Naive thymus-derived CD8-positive, alpha-beta T cell (primary cell): ENCODE measurements at regions not wholly inside any gene's neighbourhood (a gene's known extent, or its start where the extent isn't known, plus 50 kb on each side); places are given as distances from the start of the nearest gene placed in this dataset.
A peak's percentile ranks its signal among the peaks of the same experiment; 100 is the strongest.
"Not testable (repeated sequence)": the region's sequence is repeated elsewhere in the genome, so short reads cannot be mapped to it uniquely, and the experiment has no call there.

ENCODE experiments used
- ATAC-seq, 2 donors: fragments of 150-1000 bp; cut with Tn5 transposase in 1 of 2; sonication (Bioruptor Pico), chemical (Tn5 transposase) in 1 of 2; 1 replicate in 1 of 2; 2 replicates in 1 of 2; pipeline ENCODE4 v1.10.0; 2021; ENCODE audit warnings: mild to moderate bottlenecking in 2 of 2, moderate library complexity in 2 of 2
- POLR2A ChIA-PET: fragments of 350-600 bp; sonication (Branson Sonifier 250); formaldehyde crosslinking; loops from one replicate; lab custom pipeline; 2021; ENCODE audit warnings: antibody characterized with exemption; lab: Charles Lee
- DNase-seq, 10 donors: peaks; one replicate each; pipeline versions ENCODE4 v3.0.0 to v3.0.0-alpha.2; 2020 to 2022
- H3K27ac Mint-ChIP-seq, 10 donors: one replicate each; pipeline ENCODE4 v1.8.0; 2020 to 2022; ENCODE audit warnings: mild to moderate bottlenecking in 10 of 10, mixed read lengths in 10 of 10, moderate library complexity in 4 of 10, inconsistent platforms in 1 of 10
- H3K27me3 Mint-ChIP-seq, 5 donors: one replicate each; pipeline ENCODE4 v1.8.0; 2021 to 2022; ENCODE audit warnings: mixed read lengths in 5 of 5
- H3K36me3 Mint-ChIP-seq, 3 donors: one replicate each; pipeline ENCODE4 v1.8.0; 2020 to 2022; ENCODE audit warnings: mixed read lengths in 3 of 3, mild to moderate bottlenecking in 2 of 3, inconsistent platforms in 1 of 3
- H3K4me1 Mint-ChIP-seq, 4 donors: one replicate each; pipeline ENCODE4 v1.8.0; 2021 to 2022; ENCODE audit warnings: mixed read lengths in 4 of 4
- H3K4me3 Mint-ChIP-seq, 10 donors: one replicate each; pipeline ENCODE4 v1.8.0; 2020 to 2022; ENCODE audit warnings: mild to moderate bottlenecking in 10 of 10, mixed read lengths in 10 of 10, moderate library complexity in 6 of 10, inconsistent platforms in 1 of 10
- H3K9me3 Mint-ChIP-seq, 9 donors: one replicate each; pipeline ENCODE4 v1.8.0; 2020 to 2022; ENCODE audit warnings: mixed read lengths in 9 of 9, mild to moderate bottlenecking in 3 of 9, inconsistent platforms in 1 of 9, moderate library complexity in 1 of 9

DNA sequence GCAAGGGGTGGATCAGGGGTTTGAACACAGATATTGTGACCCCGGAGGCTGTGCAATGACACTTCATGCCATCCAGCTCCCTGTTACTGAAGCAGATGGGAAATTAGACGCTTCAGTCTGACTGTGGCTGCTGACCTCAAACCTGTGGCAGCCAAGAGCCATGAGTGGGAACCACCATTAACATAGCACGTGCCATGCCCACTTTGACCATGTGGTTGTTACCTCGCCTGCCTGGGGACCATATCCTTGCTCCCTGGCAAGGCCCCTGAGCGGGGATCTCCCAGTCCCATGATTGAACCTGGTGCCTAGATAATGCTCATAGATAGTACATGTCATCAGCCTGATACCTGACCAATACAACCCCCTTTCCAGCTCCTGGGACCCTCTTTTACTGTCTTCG, 68.9 kb downstream of the CYP26B1 start:
- Mint-ChIP-seq H3K4me1 (no peaks in the 10 kb centered on the region), H3K27ac (no peak overlapping the region), H3K27me3 (peaks cover 0 to 16% (median 5%) of the 10 kb centered on the region in 5 donors), H3K4me3 (no peak overlapping the region), H3K9me3 (peaks cover 0 to 25% (median 12%) of the 10 kb centered on the region in 9 donors), H3K36me3 (peaks cover 0 to 11% (median 2%) of the 10 kb centered on the region in 3 donors)
- no peak for ATAC-seq
- DNase-seq = no peak
- POLR2A ChIA-PET = no interaction called here

DNA sequence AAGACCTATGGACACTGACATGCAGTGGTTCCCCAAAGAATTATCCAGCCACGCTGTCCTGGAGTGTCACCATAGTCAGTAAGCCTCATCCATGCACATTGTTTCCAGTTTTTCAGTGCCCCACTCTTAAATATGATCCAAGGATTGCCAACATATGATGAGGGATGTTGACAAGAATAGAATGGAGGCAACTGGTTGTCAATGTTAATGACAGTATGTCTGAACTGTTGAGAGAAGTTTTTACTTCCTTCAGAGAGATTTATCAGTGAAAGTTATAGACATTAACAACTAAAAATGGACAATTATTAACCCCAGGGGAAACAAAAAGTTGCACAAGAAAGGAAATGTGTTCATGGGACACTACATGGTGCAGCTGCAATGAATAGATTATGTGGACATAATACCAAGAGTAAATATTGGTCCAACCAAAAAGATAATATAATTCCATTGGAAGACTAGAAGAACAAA, 69.9 kb downstream of the CYP26B1 start:
- DNase-seq (no peak), ATAC-seq (no peak)
- H3K4me1 Mint-ChIP-seq = no peaks in the 10 kb centered on the region
- H3K27me3 Mint-ChIP-seq = peaks cover 0 to 9% (median 2%) of the 10 kb centered on the region in 5 donors
- no peak overlapping the region for H3K4me3 Mint-ChIP-seq
- H3K36me3 Mint-ChIP-seq = peaks cover 0 to 17% (median 5%) of the 10 kb centered on the region in 3 donors
- POLR2A ChIA-PET = no interaction called here
- H3K27ac Mint-ChIP-seq = no peak overlapping the region
- peaks cover 0 to 35% (median 21%) of the 10 kb centered on the region in 9 donors for H3K9me3 Mint-ChIP-seq

DNA sequence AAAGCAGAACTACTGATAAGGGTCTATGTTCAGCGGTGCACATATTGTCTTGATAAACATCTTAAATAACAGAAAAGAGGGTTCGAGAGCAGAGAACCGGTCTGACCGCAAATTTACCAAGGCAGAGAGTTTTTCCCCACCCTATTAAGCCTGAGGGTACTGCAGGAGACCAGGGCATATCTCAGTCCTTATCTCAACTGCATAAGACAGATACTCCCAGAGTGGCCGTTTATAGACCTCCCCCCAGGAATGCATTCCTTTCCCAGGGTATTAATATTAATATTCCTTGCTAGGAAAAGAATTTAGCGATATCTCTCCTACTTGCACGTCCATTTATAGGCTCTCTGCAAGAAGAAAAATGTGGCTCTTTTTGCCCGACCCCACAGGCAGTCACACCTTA, 74.3 kb downstream of the CYP26B1 start:
- DNase-seq, H3K27ac Mint-ChIP-seq, H3K27me3 Mint-ChIP-seq, H3K4me1 Mint-ChIP-seq, H3K4me3 Mint-ChIP-seq, POLR2A ChIA-PET, ATAC-seq: not testable (repeated sequence)
- Mint-ChIP-seq H3K9me3 (peaks cover 0 to 45% (median 27%) of the 10 kb centered on the region in 9 donors), H3K36me3 (peaks cover 0 to 23% (median 5%) of the 10 kb centered on the region in 3 donors)

GRCh38 chr2:72064197-72064596, 83.5 kb downstream of the CYP26B1 start:
- ATAC-seq, DNase-seq, H3K27ac Mint-ChIP-seq, POLR2A ChIA-PET, H3K9me3 Mint-ChIP-seq, H3K4me1 Mint-ChIP-seq, H3K4me3 Mint-ChIP-seq, H3K36me3 Mint-ChIP-seq: not testable (repeated sequence)
- H3K27me3 Mint-ChIP-seq = peaks cover 4 to 21% (median 11%) of the 10 kb centered on the region in 5 donors

DNA sequence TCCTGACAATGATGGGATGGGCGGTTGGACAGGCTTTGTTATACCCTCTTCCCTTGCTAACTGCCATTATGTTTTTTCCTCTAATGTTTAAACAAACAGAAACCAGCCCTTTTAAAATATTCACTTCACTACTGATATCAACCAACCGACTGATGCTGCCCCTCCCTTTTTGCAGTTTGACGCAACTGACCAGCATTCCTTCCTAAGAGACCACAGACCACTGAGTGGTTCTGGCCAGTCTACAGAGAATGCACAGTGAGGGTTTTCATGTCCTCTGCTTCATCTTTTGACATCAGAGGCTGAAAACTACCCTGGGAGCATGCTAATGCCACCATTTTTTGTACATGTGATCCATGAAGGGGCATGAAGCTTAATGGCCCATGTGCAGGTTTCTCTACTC, 85.3 kb downstream of the CYP26B1 start:
- POLR2A ChIA-PET = no interaction called here
- DNase-seq = no peak
- no peaks in the 10 kb centered on the region for H3K4me1 Mint-ChIP-seq
- H3K27me3 Mint-ChIP-seq = peaks cover 7 to 31% (median 15%) of the 10 kb centered on the region in 5 donors
- peak overlapping the region in 1 of 10 donors; percentile 5 for H3K27ac Mint-ChIP-seq
- no peak for ATAC-seq
- H3K36me3 Mint-ChIP-seq = no peaks in the 10 kb centered on the region
- H3K4me3 Mint-ChIP-seq = no peak overlapping the region
- peaks cover 0 to 6% (median 2%) of the 10 kb centered on the region in 9 donors for H3K9me3 Mint-ChIP-seq

GRCh38 chr2:72057308-72057707, 90.4 kb downstream of the CYP26B1 start:
- H3K27ac Mint-ChIP-seq = no peak overlapping the region

GRCh38 chr2:72051971-72052505, 95.6 kb downstream of the CYP26B1 start:
- H3K36me3 Mint-ChIP-seq = peaks cover 0 to 9% (median 2%) of the 10 kb centered on the region in 3 donors
- DNase-seq (no peak), ATAC-seq (no peak)
- H3K27ac Mint-ChIP-seq = no peak overlapping the region
- no peak overlapping the region for H3K4me3 Mint-ChIP-seq
- H3K9me3 Mint-ChIP-seq = peaks cover 0 to 31% (median 9%) of the 10 kb centered on the region in 9 donors
- H3K27me3 Mint-ChIP-seq = no peaks in the 10 kb centered on the region
- H3K4me1 Mint-ChIP-seq = no peaks in the 10 kb centered on the region
- POLR2A ChIA-PET = no interaction called here

More at GRCh38 chr2:72057308-72057707, 90.4 kb downstream of the CYP26B1 start:
- DNase-seq (no peak), ATAC-seq (no peak)
- Mint-ChIP-seq H3K36me3 (no peaks in the 10 kb centered on the region), H3K4me3 (no peak overlapping the region), H3K27me3 (peaks cover 5 to 21% (median 13%) of the 10 kb centered on the region in 5 donors), H3K4me1 (no peaks in the 10 kb centered on the region), H3K9me3 (peaks cover 0 to 7% (median 1%) of the 10 kb centered on the region in 9 donors)
- POLR2A ChIA-PET = no interaction called here

- POLR2A ChIA-PET = no interaction called here
- ATAC-seq = no peak
- no peak overlapping the region for H3K4me3 Mint-ChIP-seq
- peaks cover 0 to 14% (median 2%) of the 10 kb centered on the region in 3 donors for H3K36me3 Mint-ChIP-seq
- H3K4me1 Mint-ChIP-seq = no peaks in the 10 kb centered on the region
- no peak overlapping the region for H3K27ac Mint-ChIP-seq
- DNase-seq = no peak
- H3K9me3 Mint-ChIP-seq = peaks cover 0 to 28% (median 9%) of the 10 kb centered on the region in 9 donors
- no peaks in the 10 kb centered on the region for H3K27me3 Mint-ChIP-seq
Measured at GRCh38 chr2:72051204-72051603, 96.5 kb downstream of the CYP26B1 start.

- peaks cover 0 to 1% (median 0%) of the 10 kb centered on the region in 5 donors for H3K27me3 Mint-ChIP-seq
- no peaks in the 10 kb centered on the region for H3K4me1 Mint-ChIP-seq
- H3K36me3 Mint-ChIP-seq = peaks cover 0 to 14% (median 2%) of the 10 kb centered on the region in 3 donors
- no peak overlapping the region for H3K27ac Mint-ChIP-seq
- peaks cover 0 to 25% (median 10%) of the 10 kb centered on the region in 9 donors for H3K9me3 Mint-ChIP-seq
- no peak for DNase-seq
- H3K4me3 Mint-ChIP-seq = no peak overlapping the region
- POLR2A ChIA-PET = no interaction called here
- ATAC-seq = no peak
Measured at GRCh38 chr2:72050734-72051133, 96.9 kb downstream of the CYP26B1 start.

DNA sequence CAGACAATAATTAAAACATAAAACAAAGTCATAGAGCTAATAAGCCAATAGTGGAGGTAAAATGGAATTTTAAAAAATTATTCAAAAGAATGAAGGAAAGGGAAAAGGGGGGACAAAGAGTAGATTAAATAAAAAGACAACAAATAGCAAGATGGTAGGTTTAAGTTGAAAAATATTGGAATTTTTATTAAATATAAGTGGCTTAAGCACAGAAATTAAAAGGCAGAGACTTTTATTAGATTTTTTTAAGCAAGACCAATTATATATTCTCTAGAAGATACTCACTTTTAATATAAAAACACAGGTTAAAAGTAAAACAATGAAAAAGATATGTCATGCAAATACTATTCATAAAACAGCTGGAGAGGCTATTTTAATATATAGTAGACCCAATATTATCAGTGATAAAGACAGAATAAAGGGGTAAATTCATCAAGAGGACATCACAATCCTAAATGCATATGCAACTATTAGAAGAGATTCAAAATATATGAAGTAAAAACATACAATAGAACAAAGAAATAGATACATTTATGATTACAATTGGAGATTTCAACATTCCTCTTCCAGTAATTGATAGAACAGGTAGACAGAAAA, 98.7 kb downstream of the CYP26B1 start:
- Mint-ChIP-seq H3K27ac (no peak overlapping the region), H3K27me3 (peaks cover 0 to 3% (median 0%) of the 10 kb centered on the region in 5 donors), H3K36me3 (peaks cover 0 to 19% (median 2%) of the 10 kb centered on the region in 3 donors), H3K4me3 (no peak overlapping the region), H3K9me3 (peaks cover 0 to 42% (median 16%) of the 10 kb centered on the region in 9 donors), H3K4me1 (no peaks in the 10 kb centered on the region)
- POLR2A ChIA-PET = no interaction called here
- DNase-seq (no peak), ATAC-seq (no peak)

DNA sequence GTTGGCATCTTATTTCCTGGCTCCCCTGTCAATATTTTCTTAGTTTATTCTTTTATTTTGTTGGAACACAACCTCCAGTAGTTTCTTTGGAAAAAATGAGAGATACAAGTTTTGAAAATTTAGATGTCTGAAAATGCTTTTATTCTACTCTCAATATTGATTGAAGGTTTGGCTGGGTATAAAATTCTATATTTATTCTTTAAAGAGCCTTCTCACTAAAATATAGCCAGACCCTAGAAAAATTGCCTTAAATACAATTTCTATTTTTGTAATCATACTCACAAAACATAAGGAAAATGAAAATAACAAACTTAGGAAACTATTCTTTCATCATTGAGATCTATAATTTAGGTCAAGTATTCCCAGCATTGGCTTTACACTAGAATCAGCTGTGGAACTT, 103.7 kb downstream of the CYP26B1 start:
- H3K36me3 Mint-ChIP-seq = peaks cover 0 to 18% (median 2%) of the 10 kb centered on the region in 3 donors
- H3K27ac Mint-ChIP-seq = no peak overlapping the region

GRCh38 chr2:72041638-72042111, 106.0 kb downstream of the CYP26B1 start:
- H3K36me3 Mint-ChIP-seq = peaks cover 0 to 7% (median 0%) of the 10 kb centered on the region in 3 donors
- DNase-seq (no peak), ATAC-seq (no peak)
- peaks cover 0 to 6% (median 4%) of the 10 kb centered on the region in 5 donors for H3K27me3 Mint-ChIP-seq
- POLR2A ChIA-PET = no interaction called here
- no peak overlapping the region for H3K27ac Mint-ChIP-seq
- H3K9me3 Mint-ChIP-seq = peaks cover 6 to 33% (median 14%) of the 10 kb centered on the region in 9 donors
- no peak overlapping the region for H3K4me3 Mint-ChIP-seq
- no peaks in the 10 kb centered on the region for H3K4me1 Mint-ChIP-seq

More for the DNA sequence above, 103.7 kb downstream of the CYP26B1 start:
- Mint-ChIP-seq H3K4me1 (no peaks in the 10 kb centered on the region), H3K27me3 (peaks cover 0 to 6% (median 3%) of the 10 kb centered on the region in 5 donors), H3K9me3 (peaks cover 8 to 51% (median 19%) of the 10 kb centered on the region in 9 donors), H3K4me3 (no peak overlapping the region)
- ATAC-seq (no peak), DNase-seq (no peak)
- POLR2A ChIA-PET = no interaction called here
